ENCODE measurements at regions not wholly inside any gene's neighbourhood (a gene's known extent, or its start where the extent isn't known, plus 50 kb on each side); places are given as distances from the start of the nearest gene placed in this dataset.
"Not testable (repeated sequence)": the region's sequence is repeated elsewhere in the genome, so short reads cannot be mapped to it uniquely, and the experiment has no call there.

DNA sequence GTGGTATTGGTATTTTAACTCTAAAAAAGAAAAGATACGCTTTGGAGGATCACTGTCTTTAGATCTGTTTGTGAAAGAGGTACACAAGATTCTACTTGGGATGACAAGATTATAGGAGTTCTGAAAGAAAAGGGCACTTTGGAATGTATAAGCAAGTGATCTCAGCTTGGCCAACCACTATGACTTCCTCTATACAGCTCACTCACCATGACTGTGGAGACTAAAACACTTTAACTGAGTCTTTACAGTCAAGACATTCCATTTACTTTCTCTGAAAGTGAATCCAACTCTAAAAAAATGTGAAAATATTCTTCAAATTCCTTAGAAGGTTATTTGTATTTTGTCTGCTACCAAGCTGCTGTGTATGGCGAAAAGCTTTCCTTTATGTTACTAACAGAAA is 181.7 kb upstream of the KCTD7 start:
- H3K27ac Mint-ChIP-seq, H3K9me3 Mint-ChIP-seq: not testable (repeated sequence)

GRCh38 chr7:66450814-66451213 is 177.9 kb upstream of the KCTD7 start:
- Mint-ChIP-seq H3K4me1 (peaks cover 11% of the 10 kb centered on the region), H3K36me3 (peaks cover 34% of the 10 kb centered on the region)
- H3K4me3 Mint-ChIP-seq; H3K27ac Mint-ChIP-seq; ATAC-seq (ENCODE audit: low read depth); H3K27me3 Mint-ChIP-seq; H3K9me3 Mint-ChIP-seq; DNase-seq (ENCODE audit: low spot score in 2 of 2): not testable (repeated sequence)

More for the DNA sequence above, 181.7 kb upstream of the KCTD7 start:
- H3K4me3 Mint-ChIP-seq; H3K4me1 Mint-ChIP-seq; H3K27me3 Mint-ChIP-seq; DNase-seq (ENCODE audit: low spot score in 2 of 2); ATAC-seq (ENCODE audit: low read depth): not testable (repeated sequence)
- H3K36me3 Mint-ChIP-seq = peaks cover 23% of the 10 kb centered on the region

DNA sequence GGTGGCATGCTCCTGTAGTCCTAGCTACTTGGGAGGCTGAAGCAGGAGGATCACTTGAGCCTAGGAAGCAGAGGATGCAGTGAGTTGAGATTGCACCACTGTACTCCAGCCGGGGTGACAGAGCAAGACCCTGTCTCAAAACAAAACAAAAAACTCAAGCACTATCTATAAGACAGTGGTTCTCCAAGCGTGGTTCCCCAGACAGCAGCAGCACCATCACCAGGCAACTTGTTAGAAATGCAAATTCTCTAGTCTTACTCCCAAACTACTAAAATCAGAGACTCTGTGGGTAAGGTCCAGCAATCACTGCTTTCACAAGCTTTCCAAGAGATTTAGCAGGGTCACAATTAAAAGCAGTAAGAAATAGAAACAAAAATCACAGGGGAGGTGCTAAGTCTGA is 177.0 kb upstream of the KCTD7 start:
- not testable (repeated sequence) for ATAC-seq (ENCODE audit: low read depth); H3K4me3 Mint-ChIP-seq; H3K9me3 Mint-ChIP-seq; H3K27ac Mint-ChIP-seq; DNase-seq (ENCODE audit: low spot score in 2 of 2); H3K27me3 Mint-ChIP-seq
- H3K36me3 Mint-ChIP-seq = peaks cover 32% of the 10 kb centered on the region
- H3K4me1 Mint-ChIP-seq = peaks cover 11% of the 10 kb centered on the region

DNA sequence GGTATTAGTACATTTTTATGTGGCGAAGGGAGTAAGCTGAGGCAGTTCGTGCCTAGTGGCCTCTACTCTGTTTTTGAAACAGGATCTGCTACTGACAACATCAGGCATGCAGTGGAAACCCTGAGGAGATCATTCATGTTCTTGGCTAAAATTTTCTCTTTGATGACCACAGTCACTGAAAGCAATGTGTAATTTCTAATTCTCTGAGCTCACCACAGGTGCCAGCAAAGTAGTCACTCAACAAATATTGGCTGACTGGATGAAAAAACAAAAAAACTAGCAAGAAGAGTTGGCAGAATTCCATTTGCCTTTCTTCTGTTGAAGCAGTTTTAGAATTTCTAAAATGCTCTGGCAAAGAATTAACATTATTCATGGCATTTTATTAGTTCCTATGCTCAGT is 176.5 kb upstream of the KCTD7 start:
- Mint-ChIP-seq H3K27me3 (no peaks in the 10 kb centered on the region), H3K9me3 (no peaks in the 10 kb centered on the region), H3K4me1 (peaks cover 11% of the 10 kb centered on the region), H3K36me3 (peaks cover 29% of the 10 kb centered on the region), H3K4me3 (no peak overlapping the region), H3K27ac (no peak overlapping the region)
- DNase-seq (ENCODE audit: low spot score in 2 of 2) = no peak
- ATAC-seq (ENCODE audit: low read depth) = no peak

DNA sequence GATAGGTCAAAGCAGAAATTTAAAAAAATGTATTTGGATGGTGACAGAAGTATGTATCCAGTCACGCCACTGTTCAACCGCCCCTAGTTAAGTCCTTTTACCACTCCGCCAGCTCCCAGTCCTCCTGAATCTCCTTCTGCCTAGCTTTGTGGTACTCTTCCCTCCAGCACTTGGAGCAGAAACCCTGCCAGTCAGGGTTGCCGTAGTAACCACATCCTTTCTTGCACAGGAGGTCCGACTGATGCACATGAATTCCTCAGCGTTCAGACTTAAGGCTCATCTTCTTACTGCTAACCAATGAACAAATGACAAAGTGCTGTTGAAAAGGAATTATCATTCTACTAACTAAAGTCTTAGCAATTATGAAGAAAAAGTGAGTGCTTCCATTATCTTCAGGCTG is 175.3 kb upstream of the KCTD7 start:
- ATAC-seq (ENCODE audit: low read depth) (no peak), DNase-seq (ENCODE audit: low spot score in 2 of 2) (no peak)
- Mint-ChIP-seq H3K36me3 (peaks cover 32% of the 10 kb centered on the region), H3K27me3 (no peaks in the 10 kb centered on the region), H3K27ac (no peak overlapping the region), H3K9me3 (no peaks in the 10 kb centered on the region), H3K4me1 (peaks cover 11% of the 10 kb centered on the region), H3K4me3 (no peak overlapping the region)

DNA sequence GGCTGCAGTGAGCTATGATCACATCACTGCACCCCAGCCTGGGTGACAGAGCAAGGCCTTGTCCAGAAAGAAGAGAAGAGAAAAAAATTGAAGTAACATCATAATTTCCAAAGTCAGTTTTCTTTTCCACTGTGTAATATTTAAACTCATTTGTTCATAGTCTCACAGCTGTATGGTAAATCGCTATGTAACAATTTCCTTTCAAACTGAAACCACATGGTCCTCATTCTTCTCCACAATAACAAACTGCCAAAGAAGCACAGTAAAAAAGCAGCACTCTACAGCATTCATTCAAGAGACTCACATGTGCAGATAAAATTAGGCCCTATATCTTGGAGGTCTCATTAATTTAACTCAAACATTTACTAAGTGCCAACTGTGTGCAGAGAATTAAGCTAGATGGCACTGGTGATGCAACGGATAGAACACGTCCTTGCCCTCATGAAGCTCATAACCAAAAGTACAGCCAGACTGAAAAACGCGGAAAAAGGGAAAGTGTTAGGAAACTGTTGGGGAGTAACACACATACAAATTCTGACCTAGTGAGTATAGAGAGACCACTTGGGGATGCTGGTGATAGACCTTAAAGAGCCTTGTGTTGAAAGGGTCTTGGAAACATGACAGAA is 174.0 kb upstream of the KCTD7 start:
- ATAC-seq (ENCODE audit: low read depth) = no peak
- DNase-seq (ENCODE audit: low spot score in 2 of 2) = no peak

DNA sequence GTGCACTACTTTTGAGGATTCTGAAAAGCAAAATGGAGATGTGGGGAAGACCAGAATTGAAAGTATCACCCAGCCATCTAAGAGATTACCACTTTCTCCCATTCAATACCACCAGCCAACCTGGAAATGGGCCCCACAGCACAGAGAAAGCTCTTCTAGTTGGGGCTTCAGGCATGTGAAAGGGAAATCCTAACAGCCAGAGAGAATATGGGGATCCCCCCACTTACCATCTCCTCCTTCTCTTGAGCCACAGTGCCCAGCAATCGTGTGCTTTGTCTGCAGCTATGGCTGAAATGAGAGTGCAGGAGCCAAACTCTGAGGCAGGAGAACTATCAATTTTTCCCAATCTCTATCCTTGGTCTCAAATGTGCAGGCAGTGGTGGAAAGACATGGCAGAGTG is 173.2 kb upstream of the KCTD7 start:
- H3K4me1 Mint-ChIP-seq = peaks cover 11% of the 10 kb centered on the region

More for the DNA sequence above, 174.0 kb upstream of the KCTD7 start:
- Mint-ChIP-seq H3K4me1 (peaks cover 11% of the 10 kb centered on the region), H3K4me3 (no peak overlapping the region), H3K9me3 (no peaks in the 10 kb centered on the region), H3K36me3 (peaks cover 25% of the 10 kb centered on the region), H3K27ac (no peak overlapping the region), H3K27me3 (no peaks in the 10 kb centered on the region)

DNA sequence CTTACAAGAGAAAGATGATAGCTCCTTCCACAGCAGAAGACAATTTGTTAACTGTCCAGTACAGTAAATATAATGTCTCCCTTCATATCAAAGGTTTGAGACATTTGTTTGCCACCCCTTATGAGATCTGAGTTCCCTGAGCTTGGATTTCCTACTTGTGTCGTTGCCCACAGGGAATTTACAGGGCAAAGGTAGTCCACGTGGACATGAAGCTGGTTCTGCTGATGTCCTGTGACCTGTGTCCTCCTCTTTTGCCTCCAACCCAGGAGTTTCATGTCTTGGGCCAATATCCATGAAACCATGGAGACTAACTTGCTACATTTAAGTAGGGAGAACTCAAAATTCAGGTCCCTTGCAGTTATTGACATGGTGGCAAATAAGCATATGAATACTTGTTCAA is 172.2 kb upstream of the KCTD7 start:
- not testable (repeated sequence) for DNase-seq (ENCODE audit: low spot score in 2 of 2); H3K27ac Mint-ChIP-seq; H3K27me3 Mint-ChIP-seq; H3K4me3 Mint-ChIP-seq; ATAC-seq (ENCODE audit: low read depth); H3K9me3 Mint-ChIP-seq
- H3K4me1 Mint-ChIP-seq = peaks cover 11% of the 10 kb centered on the region
- H3K36me3 Mint-ChIP-seq = peaks cover 20% of the 10 kb centered on the region

More for the DNA sequence above, 173.2 kb upstream of the KCTD7 start:
- not testable (repeated sequence) for H3K9me3 Mint-ChIP-seq; H3K27me3 Mint-ChIP-seq; DNase-seq (ENCODE audit: low spot score in 2 of 2); H3K4me3 Mint-ChIP-seq; H3K27ac Mint-ChIP-seq; ATAC-seq (ENCODE audit: low read depth)
- peaks cover 22% of the 10 kb centered on the region for H3K36me3 Mint-ChIP-seq

- H3K36me3 Mint-ChIP-seq = peaks cover 26% of the 10 kb centered on the region
- not testable (repeated sequence) for H3K4me3 Mint-ChIP-seq; ATAC-seq (ENCODE audit: low read depth); H3K27me3 Mint-ChIP-seq; H3K27ac Mint-ChIP-seq; H3K4me1 Mint-ChIP-seq; DNase-seq (ENCODE audit: low spot score in 2 of 2); H3K9me3 Mint-ChIP-seq
Observed at GRCh38 chr7:66458991-66459390, 169.7 kb upstream of the KCTD7 start.

DNA sequence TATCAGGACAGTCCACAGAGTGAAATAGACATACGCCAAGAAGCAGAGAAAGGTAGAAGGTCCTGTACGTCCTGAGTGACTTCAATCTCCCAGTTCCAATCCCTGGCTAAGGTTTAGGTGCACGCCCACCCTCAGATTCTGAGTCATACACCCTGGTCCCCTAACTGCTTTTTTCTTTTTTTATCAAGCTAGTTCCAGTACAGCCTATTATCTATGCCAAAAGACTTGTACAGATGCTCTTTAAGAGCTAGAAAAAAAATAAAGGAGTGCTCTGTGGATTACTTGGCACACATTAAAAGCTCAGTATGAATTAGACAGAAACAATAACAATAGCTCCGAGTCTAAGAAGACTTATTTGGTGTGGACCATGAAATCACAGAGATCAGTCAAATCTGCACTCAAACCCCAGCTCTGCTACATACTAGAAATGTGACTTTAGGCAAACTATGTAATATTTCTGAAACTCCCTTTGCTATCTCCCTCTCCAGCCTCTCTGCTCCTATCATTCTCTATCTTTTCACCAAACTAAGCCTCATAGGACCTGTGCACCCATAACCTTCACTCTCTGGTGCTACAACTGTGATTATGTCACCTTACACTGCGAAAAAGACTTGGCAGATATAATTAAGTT is 168.8 kb upstream of the KCTD7 start:
- ATAC-seq (ENCODE audit: low read depth); DNase-seq (ENCODE audit: low spot score in 2 of 2); H3K27me3 Mint-ChIP-seq; H3K9me3 Mint-ChIP-seq; H3K4me3 Mint-ChIP-seq; H3K4me1 Mint-ChIP-seq; H3K27ac Mint-ChIP-seq: not testable (repeated sequence)
- peaks cover 24% of the 10 kb centered on the region for H3K36me3 Mint-ChIP-seq

DNA sequence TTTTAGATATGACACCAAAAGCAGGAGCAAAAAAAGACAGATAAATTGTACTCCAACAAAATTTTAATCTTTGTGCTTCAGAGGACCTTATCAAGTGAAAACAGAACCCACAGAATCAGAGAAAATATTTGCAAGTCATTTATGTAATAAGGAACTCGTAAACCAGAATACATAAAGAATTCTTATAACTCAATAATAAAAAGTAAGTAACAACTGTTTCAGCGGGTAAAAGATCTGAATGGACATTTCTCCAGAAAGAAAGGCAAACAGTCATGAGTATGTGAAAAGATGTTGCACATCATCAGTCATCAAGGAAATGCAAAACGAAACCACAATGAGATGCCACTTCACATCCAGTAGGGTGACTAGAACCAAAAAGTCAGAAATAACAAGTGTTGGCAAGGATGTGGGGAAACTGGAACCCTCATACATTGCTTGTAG is 167.7 kb upstream of the KCTD7 start:
- H3K36me3 Mint-ChIP-seq = peaks cover 23% of the 10 kb centered on the region
- ATAC-seq (ENCODE audit: low read depth) (no peak), DNase-seq (ENCODE audit: low spot score in 2 of 2) (no peak)
- H3K4me1 Mint-ChIP-seq = no peaks in the 10 kb centered on the region
- peaks cover 2% of the 10 kb centered on the region for H3K9me3 Mint-ChIP-seq
- no peak overlapping the region for H3K27ac Mint-ChIP-seq
- no peak overlapping the region for H3K4me3 Mint-ChIP-seq
- H3K27me3 Mint-ChIP-seq = no peaks in the 10 kb centered on the region

DNA sequence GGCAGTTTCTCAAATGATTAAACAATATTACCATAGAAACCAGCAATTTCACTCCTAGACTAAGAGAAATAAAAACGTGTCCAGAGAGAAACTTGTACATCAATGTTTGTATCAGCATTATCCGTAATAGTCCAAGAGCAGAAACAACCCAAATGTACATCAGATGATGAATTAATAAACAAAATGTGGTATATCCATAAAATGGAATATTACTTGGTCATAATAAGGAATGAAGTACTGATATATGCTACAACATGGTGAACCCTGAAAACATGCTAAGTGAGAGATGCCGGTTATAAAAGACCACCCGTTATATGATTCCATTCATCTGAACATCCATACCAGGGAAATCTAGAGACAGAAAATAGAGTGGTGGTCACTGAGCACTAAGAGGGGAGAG is 167.3 kb upstream of the KCTD7 start:
- not testable (repeated sequence) for H3K4me3 Mint-ChIP-seq; H3K9me3 Mint-ChIP-seq; DNase-seq (ENCODE audit: low spot score in 2 of 2); ATAC-seq (ENCODE audit: low read depth); H3K4me1 Mint-ChIP-seq; H3K27me3 Mint-ChIP-seq; H3K27ac Mint-ChIP-seq
- H3K36me3 Mint-ChIP-seq = peaks cover 23% of the 10 kb centered on the region

- H3K27me3 Mint-ChIP-seq; H3K4me1 Mint-ChIP-seq; DNase-seq (ENCODE audit: low spot score in 2 of 2); H3K4me3 Mint-ChIP-seq; H3K9me3 Mint-ChIP-seq; ATAC-seq (ENCODE audit: low read depth); H3K27ac Mint-ChIP-seq: not testable (repeated sequence)
- peaks cover 21% of the 10 kb centered on the region for H3K36me3 Mint-ChIP-seq
Observed at GRCh38 chr7:66462831-66463230, 165.8 kb upstream of the KCTD7 start.

- no peaks in the 10 kb centered on the region for H3K4me1 Mint-ChIP-seq
- peaks cover 21% of the 10 kb centered on the region for H3K36me3 Mint-ChIP-seq
- H3K9me3 Mint-ChIP-seq = peaks cover 2% of the 10 kb centered on the region
- ATAC-seq (ENCODE audit: low read depth) = no peak
- no peak for DNase-seq (ENCODE audit: low spot score in 2 of 2)
- H3K27me3 Mint-ChIP-seq = no peaks in the 10 kb centered on the region
- H3K27ac Mint-ChIP-seq = no peak overlapping the region
- no peak overlapping the region for H3K4me3 Mint-ChIP-seq
Observed at GRCh38 chr7:66464059-66464458, 164.6 kb upstream of the KCTD7 start.

DNA sequence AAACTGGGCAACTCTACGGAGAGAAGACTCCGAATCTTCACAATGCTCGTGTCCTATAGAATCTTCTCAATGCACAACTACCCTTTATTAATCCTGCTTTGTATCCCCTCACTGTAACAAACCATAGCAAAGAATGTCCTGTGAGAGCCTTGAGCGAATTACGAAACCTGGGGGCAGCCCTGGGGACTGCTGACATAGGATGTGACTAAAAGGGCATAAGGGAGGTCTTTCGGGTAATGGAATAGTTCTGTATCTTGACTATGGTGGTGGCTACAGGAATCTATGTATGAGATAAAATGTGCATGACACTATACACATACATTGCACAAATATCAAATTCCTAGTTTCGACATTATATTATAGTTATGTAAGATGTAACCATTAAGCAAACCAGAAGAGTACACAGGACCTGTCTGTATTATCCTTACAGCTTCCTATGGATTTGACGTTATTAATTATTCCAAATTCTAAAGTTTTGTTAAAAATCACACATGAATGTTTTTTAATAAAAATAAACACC is 162.5 kb upstream of the KCTD7 start:
- Mint-ChIP-seq H3K36me3 (peaks cover 19% of the 10 kb centered on the region), H3K4me1 (no peaks in the 10 kb centered on the region), H3K4me3 (no peak overlapping the region), H3K27ac (no peak overlapping the region), H3K9me3 (peaks cover 2% of the 10 kb centered on the region), H3K27me3 (no peaks in the 10 kb centered on the region)
- ATAC-seq (ENCODE audit: low read depth) (no peak), DNase-seq (ENCODE audit: low spot score in 2 of 2) (no peak)
